Ramos (cell line): ENCODE measurements at regions not wholly inside any gene's neighbourhood (a gene's known extent, or its start where the extent isn't known, plus 50 kb on each side); places are given as distances from the start of the nearest gene placed in this dataset.

ENCODE experiments used
- in situ Hi-C: fragments of 300-500 bp; cut with MboI; formaldehyde crosslinking; loops from one replicate; pipeline ENCODE4 v1.14.3; 2022; ENCODE audit warnings: low sequenced_read_pairs; ENCODE audit not compliant: unreplicated experiment

- in situ Hi-C loops: loop anchor here (25.0 kb wide), 1 partner anchor 486 kb away; no protein-coding TSS in a partner anchor
Measured at GRCh38 chr2:64925930-64926722, 63.1 kb upstream of the SLC1A4 start.

GRCh38 chr2:64928813-64929212, 60.4 kb upstream of the SLC1A4 start:
- in situ Hi-C loops: loop anchor here (25.0 kb wide), 1 partner anchor 483 kb away; no protein-coding TSS in a partner anchor

- in situ Hi-C loops: loop anchor here (25.0 kb wide), 1 partner anchor 483 kb away; no protein-coding TSS in a partner anchor
Measured at GRCh38 chr2:64929333-64929732, 59.9 kb upstream of the SLC1A4 start.

- in situ Hi-C loops: loop anchor here (10.0 to 25.0 kb wide), 2 partner anchors 275 to 482 kb away; partner anchors contain the start of gene SERTAD2
Measured at GRCh38 chr2:64930258-64930671, 58.9 kb upstream of the SLC1A4 start.

- in situ Hi-C loops: loop anchor here (10.0 to 25.0 kb wide), 2 partner anchors 277 to 481 kb away; partner anchors contain the start of gene SERTAD2
Measured at GRCh38 chr2:64931246-64932115, 57.7 kb upstream of the SLC1A4 start.

GRCh38 chr2:64932116-64932370, 57.2 kb upstream of the SLC1A4 start:
- in situ Hi-C loops: loop anchor here (10.0 to 25.0 kb wide), 2 partner anchors 277 to 480 kb away; partner anchors contain the start of gene SERTAD2

GRCh38 chr2:64932371-64933216, 56.6 kb upstream of the SLC1A4 start:
- in situ Hi-C loops: loop anchor here (10.0 to 25.0 kb wide), 2 partner anchors 278 to 480 kb away; partner anchors contain the start of gene SERTAD2

GRCh38 chr2:64934530-64934929, 54.7 kb upstream of the SLC1A4 start:
- in situ Hi-C loops: loop anchor here (10.0 to 25.0 kb wide), 2 partner anchors 280 to 478 kb away; partner anchors contain the start of gene SERTAD2

- in situ Hi-C loops: loop anchor here (10.0 to 25.0 kb wide), 2 partner anchors 282 to 475 kb away; partner anchors contain the start of gene SERTAD2
Measured at GRCh38 chr2:64936809-64937208, 52.4 kb upstream of the SLC1A4 start.

- in situ Hi-C loops: loop anchor here (10.0 to 25.0 kb wide), 2 partner anchors 282 to 475 kb away; partner anchors contain the start of gene SERTAD2
Measured at GRCh38 chr2:64937314-64937686, 51.9 kb upstream of the SLC1A4 start.

GRCh38 chr2:64937687-64938491, 51.3 kb upstream of the SLC1A4 start:
- in situ Hi-C loops: loop anchor here (10.0 to 25.0 kb wide), 2 partner anchors 283 to 474 kb away; partner anchors contain the start of gene SERTAD2

GRCh38 chr2:64938607-64939285, 50.5 kb upstream of the SLC1A4 start:
- in situ Hi-C loops: loop anchor here (10.0 to 25.0 kb wide), 2 partner anchors 284 to 474 kb away; partner anchors contain the start of gene SERTAD2

- in situ Hi-C loops: loop anchor here (10.0 to 25.0 kb wide), 2 partner anchors 285 to 473 kb away; partner anchors contain the start of gene SERTAD2
Measured at GRCh38 chr2:64939332-64939917, 49.8 kb upstream of the SLC1A4 start.
